COR-L47 (cell line): ENCODE measurements at regions not wholly inside any gene's neighbourhood (a gene's known extent, or its start where the extent isn't known, plus 50 kb on each side); places are given as distances from the start of the nearest gene placed in this dataset.

ENCODE experiments used
- DNase-seq: peaks from one replicate; lab custom pipeline; 2025; lab: John Stamatoyannopoulos, UW

DNA sequence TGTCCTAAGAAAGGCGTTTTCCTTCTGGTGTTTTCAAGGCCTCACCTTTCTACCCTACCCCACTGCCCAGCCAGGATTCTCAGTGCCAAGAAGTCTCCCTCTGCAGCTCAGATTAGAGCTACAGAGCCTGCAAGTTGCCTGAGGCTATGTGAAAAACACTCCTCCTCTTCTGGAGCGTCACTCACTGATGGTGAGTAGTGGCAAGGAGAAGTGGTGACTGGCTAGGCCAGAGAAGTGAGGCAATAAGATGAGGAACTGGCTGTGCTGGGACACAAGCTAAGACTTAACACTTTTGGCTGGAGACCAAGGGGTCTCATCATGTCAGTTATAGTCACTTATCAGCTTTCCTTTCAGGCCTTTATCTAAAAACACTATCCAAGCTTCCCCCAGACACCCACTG, 86.7 kb upstream of the PRKAR2B start:
- DNase-seq = no peak

DNA sequence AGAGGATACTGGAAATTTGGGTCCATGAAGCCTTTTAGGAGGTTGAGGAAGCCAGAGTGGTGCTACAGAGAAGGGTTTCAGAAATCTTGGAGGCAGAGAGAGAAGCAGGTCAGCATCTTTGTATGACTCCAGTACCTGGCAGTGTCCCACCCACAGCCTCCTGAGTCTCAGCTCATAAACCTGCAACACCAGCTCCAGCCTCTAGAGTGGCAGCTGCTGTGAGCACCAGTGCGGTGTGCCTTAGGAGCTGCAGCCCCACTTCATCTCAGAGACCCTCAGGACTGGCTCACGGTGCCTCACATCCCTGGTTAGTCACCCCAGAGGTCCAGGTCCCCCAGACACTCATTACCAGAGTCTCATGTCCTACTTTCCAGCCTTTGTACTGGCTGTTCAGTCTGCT, 84.8 kb upstream of the PRKAR2B start:
- no peak for DNase-seq

DNA sequence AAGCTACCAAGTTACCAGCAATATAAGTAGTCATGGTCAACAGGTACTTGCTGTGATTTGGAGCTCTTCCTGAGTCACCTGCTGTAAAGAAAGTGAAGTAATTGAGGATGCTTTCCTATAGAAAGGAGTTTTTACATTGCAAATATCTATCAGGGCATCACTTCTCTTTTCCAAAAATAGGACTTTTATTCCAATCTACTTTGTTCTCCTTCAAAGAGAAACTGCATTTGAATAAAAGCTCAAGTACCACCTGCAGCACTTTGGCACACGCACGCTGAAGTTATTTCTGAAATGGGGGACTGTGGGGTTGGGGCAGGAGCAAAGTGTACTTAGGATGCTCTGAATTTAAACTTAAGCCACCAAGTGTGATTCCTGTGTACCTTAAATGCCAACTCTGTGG, 81.8 kb upstream of the PRKAR2B start:
- no peak for DNase-seq

DNA sequence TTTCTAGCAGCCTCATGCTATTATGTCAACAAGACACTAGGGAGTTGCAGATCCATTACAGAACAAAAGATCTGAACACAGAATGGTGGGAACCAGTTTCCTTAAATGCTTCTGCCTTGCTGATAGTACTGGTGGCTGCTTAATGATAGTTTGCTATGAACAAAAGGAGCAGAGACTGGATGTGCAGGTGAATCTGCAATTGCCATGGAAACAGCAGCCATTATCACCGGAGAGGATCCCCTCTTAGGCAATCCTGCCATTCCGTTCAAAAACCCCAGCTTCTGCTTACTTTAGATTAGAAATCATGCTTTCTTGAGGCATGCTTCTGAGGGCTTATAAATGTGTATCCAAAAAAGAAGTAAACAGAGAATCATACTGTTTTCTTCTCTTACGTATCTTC, 80.0 kb upstream of the PRKAR2B start:
- DNase-seq = peak; percentile 84

DNA sequence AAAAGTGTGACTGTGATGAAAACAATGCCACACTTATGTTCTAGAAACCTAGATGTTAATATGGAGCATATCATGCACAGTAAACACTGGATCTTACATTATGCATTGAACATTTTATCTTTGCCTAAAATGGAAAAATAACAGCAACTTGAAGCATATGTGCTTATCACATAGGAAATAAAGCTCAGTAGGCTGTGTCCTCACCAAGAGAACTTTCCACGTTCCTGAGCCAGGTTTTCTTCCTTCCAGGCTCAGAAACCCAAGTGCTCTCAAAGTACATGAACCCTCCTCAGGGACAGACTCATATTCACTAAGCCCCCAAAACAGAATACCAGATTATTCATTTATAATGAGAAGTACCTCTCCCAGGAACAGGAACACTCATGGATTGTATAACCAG, 79.4 kb upstream of the PRKAR2B start:
- DNase-seq = no peak

DNA sequence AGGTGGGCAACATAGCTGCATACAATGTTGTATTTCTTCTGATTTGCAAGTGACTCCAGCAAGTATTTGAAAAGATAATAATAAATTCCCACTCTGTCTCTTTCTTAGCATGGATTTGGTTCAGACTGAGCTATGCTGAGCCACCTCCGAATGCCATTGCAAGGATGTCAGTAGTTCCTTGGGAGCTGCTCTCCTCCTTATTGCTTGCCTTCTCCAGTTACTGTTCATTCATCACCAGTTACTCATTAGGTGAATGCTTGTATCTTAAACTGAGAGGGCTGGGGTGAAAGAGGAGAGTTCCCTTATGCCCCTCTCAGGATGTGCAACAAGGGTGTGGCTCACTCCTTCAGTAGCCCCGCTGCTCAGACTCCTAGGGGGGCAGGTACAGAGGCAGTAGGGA, 78.4 kb upstream of the PRKAR2B start:
- no peak for DNase-seq

DNA sequence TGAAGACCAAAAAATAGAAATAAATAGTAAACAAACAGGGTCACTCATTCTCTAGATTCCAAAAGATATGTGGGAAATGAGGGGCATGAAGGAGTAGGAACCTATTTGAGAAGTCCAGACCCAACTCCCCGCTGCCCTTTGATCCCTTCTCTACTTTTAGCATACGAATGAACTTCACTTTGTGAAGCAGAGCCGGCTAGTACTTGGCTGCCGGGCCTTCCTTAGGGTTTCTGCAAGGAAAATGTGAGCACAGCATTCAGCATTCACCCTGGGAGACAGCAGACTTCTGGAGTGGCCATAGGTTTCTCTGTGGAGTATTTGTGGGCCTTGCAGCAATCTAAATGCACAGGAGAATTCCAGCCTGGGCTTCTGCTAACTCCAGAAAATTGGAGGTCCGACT, 76.3 kb upstream of the PRKAR2B start:
- DNase-seq = no peak

DNA sequence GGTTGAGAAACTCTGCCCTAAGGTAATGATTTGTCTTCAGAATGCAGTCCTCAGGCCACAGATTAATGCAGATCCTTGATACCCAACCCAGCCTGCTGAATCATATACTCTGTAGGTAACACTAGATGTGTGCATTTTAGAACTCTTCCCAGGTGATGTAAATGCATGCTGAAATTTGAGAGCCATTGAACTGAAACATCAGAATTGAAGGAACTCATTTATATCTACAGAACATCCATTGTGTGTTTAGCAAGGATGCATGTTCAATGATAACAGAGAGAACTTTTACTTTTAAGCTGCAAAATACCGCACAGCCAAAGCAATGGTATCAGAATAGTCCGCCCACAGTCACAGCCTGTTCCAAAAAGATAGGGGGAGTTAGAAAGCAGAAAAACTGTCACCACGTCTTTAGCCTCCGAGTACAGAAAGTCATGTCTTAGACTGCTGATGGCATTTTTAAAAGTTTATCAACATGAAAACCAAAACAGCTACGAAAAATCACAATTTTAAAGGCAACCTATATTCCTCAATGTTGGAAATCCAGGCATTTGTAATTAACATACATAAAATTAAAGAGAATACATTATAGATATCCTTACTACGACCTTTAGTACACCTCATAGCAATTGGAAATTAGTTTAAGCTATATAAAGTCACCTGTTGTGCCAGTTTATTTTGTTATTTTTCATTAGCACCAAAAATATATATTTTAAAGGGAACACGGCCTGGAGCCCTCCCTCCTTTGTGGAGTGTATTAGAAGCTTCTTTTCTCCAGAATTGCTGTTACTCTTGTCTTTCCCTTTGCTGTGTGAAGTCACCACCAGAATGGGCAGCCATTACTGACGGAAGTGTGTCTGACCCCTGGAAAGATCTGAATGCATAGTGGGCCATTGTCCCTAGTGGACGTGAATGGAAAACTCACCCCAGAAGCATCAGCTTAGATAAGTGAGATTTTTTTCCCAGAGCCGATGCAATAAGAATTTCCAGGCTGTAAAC, 65.8 kb upstream of the PRKAR2B start:
- no peak for DNase-seq

DNA sequence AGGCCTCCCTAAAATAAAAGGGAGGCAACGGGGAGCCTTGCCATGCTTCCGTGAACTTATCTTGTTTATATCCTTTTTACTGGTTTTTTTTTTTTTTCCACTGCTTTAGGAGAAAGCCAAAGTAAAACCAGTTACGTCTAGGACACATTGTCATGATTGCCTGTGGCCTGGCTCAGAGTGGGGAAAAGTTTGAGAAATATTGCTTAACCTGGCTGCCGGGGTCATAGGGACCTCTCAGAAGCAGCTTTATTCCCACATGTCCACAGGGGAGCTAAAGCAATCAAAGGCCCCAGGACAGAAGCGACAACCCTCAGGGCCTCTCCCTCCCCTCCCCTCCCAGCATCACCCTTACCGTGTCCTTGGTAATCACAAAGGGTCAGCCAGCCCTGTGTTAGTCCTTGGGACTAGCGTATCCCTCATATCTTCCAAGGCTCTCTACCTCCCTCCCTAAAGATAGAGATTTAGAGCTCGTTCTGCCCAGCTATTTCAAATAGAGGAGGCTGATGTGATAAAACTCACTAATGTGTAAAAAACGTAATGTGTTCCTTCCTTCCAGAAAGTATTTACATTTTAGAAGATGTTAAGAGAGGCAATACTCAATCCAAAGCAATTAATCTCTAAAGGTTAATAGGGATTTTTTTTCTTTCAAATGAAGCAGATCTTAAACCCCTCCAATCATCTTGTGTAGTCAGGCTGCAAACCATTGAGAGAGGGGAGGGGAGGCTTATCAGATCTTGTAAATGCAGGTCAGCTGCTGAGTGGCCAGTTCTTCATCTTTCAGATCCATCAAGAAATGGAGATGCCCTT, 64.8 kb upstream of the PRKAR2B start:
- no peak for DNase-seq

DNA sequence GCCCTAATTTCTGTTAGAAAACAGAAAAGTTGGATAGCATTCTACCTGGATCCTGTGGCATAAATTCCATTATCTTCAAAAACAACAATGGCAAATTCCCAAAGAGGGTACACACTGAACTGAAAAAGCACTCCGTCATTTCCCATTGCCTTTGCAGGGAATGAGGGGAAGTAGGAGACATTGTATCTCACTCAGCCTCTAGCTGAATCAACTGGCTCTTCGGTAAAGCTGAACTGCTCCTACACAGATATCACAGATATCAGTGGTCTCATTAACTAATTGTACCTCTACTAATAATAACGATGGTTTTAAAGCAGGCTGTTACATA, 64.2 kb upstream of the PRKAR2B start:
- no peak for DNase-seq

DNA sequence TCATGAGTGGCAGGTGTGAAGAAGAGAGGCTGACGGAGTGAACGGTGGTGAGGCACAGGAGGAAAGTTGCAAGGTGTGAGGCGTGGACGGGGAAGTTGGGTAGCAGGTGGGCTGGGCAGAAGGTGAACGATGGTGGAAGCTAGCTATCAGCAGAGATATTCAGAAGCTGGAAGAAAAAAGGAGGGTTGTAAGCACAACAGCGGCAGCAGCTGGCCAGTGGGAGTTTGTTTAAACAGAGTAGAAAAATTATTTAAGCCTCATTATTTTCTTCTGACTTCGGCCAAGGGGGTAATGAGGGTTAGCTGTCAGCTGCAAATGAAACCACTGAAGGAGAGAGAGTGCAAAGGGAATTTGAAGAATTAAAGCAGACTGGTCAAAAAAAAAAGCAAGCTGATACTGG, 62.1 kb upstream of the PRKAR2B start:
- peak; percentile 53 for DNase-seq

DNA sequence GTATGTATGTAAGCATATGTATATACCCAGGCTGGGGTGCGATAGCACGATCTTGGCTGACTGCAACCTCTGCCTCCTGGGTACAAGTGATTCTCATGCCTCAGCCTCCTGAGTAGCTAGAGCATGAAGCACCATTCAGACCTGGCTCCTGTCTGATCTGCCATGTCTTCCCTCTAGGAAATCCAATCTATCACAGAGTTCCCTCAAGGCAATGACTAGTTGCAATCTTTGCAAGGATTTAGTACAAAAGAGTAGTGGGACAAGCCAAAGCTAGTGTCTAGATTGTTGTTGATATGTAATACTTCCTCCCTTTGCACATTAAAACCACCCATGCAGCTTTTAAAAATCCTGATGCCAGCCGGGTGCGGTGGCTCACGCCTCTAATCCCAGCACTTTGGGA, 60.5 kb upstream of the PRKAR2B start:
- DNase-seq = no peak

DNA sequence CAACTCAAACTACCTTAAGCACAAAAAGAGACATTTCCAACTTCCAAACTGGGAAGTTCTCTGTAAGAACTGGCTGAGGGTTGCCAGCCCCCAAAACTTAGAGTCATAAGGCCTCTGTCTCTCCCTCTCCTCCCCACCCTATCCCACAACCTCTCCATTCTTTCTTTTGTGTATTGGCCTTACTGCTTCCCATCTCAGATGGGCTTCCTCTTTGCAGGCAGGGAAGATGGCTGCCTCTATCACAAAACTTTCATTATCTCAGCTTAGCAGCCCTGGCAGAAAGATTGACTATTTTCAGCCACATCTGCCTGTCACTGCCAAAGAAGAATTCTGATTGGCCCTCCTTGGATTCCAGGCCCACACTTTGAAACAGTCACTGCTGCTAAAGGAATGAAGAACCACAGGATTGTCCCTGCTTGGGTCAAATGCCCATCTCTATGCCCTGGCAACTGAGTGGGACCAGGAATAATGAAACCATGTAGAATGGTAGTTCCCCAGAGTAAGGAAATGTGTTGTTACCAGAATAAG, 58.0 kb upstream of the PRKAR2B start:
- no peak for DNase-seq

DNA sequence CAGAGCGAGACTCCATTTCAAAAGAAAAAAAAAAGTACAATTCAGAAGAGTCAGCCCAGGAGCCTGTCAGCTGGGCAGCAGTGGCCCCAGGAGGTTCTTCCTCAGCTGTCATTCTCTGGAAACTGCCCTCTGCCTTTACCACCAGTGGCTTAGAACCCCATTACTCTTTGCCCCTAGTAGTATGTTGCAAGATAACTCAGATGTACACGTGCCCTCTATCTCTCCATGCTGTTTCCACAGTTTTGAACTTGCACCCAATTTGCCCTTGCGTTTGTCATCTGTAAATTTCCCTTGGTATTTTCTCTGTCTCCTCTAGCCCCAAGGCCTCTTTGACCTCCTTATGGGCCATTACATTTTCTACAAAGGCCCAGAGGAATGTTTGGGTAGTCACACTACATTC, 56.7 kb upstream of the PRKAR2B start:
- DNase-seq = no peak

DNA sequence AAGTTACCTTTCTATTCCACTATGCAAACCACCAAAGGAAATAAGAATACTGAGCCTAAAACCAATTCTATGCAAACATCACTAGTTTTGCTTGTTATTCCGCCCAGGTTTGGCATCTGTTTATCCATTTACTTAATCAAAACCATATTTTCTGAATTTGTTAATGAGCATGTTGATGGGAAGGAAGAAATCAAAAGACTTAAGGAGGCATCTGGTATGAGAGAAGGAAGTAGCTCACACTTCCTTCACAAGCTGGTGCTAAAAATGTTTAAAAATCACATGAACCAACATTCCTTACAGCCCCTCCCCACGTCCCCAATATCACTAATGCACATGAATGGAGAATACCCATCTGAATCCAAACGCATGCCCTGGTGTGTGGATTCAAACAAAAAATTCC, 52.0 kb upstream of the PRKAR2B start:
- no peak for DNase-seq
